Prostate gland (tissue), 2 donors: ENCODE measurements at regions not wholly inside any gene's neighbourhood (a gene's known extent, or its start where the extent isn't known, plus 50 kb on each side); places are given as distances from the start of the nearest gene placed in this dataset.

Experiments used
- POLR2A ChIP-seq: fragments of 450-650 bp; IDR thresholded peaks from one replicate; pipeline ENCODE4 v1.6.1; 2016; ENCODE audit warnings: antibody characterized with exemption, mild to moderate bottlenecking
- POLR2AphosphoS5 ChIP-seq: sonication (generic); formaldehyde crosslinking; IDR thresholded peaks from one replicate; pipeline ENCODE4 v1.6.1; 2017; ENCODE audit warnings: antibody characterized with exemption
- TF ChIP-seq, protein P1 (sequence below), 4 experiments: fragments of 200-600 bp in 2 of 4; fragments of 450-650 bp in 2 of 4; sonication (generic) in 2 of 4; IDR thresholded peaks; 1 replicate in 3 of 4; 2 replicates in 1 of 4; pipeline ENCODE4 v1.5.1; 2016 to 2019; ENCODE audit warnings: antibody characterized with exemption in 4 of 4, mild to moderate bottlenecking in 2 of 4, moderate library complexity in 2 of 4

DNA sequence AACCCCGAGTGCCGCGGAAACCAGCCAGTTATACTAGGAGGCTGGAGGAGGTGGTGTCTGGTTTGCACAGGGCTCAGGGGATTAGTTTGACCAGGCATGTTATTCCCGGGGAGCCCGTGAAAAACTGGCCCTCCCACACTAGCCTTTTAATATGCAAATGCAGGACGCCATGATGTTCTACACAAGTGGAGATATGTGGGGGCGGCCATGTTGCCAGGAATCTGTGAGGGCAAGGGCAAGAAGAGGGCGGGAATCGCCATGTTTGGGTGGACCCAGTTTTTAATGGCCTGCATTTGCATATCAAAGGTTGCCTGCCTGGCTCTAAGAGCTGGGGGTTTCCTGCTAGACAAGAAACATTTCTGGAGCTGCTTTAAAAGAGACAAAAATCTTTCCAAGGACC, 940.7 kb downstream of the CDH18 start:
- TF ChIP-seq, protein P1, sequence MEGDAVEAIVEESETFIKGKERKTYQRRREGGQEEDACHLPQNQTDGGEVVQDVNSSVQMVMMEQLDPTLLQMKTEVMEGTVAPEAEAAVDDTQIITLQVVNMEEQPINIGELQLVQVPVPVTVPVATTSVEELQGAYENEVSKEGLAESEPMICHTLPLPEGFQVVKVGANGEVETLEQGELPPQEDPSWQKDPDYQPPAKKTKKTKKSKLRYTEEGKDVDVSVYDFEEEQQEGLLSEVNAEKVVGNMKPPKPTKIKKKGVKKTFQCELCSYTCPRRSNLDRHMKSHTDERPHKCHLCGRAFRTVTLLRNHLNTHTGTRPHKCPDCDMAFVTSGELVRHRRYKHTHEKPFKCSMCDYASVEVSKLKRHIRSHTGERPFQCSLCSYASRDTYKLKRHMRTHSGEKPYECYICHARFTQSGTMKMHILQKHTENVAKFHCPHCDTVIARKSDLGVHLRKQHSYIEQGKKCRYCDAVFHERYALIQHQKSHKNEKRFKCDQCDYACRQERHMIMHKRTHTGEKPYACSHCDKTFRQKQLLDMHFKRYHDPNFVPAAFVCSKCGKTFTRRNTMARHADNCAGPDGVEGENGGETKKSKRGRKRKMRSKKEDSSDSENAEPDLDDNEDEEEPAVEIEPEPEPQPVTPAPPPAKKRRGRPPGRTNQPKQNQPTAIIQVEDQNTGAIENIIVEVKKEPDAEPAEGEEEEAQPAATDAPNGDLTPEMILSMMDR (IDR thresholded peaks at IDR 0.05) = no peak
- no peak for TF ChIP-seq POLR2A
- TF ChIP-seq POLR2AphosphoS5 = no peak
